ENCODE measurements at regions not wholly inside any gene's neighbourhood (a gene's known extent, or its start where the extent isn't known, plus 50 kb on each side); places are given as distances from the start of the nearest gene placed in this dataset.

DNA sequence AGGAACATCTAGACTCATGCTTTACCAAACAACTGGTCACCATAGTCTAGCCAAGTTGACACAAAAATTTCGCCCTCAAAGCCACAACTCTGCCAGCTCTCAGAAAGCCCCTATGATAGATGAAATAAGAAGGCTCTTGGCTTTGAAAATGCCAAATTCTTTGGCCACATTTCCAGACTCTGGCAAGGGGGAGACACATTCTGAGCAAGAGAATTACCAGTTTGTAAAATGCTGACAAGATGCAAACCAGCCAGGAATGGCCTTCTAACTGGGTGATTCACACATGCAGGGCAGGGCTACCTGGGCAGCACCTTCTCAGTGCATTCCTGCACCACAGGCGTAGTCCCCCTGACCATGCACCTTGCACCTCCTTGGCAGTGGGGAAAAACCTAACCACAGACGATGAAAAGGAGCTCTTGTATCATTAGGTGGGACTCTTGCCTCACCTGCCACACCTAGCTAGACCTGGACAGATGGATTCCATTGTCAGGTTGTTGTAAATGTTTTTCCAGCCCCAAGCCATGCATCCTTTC is 77.4 kb upstream of the CPEB2 start (continued):
- TF ChIP-seq, protein P1, sequence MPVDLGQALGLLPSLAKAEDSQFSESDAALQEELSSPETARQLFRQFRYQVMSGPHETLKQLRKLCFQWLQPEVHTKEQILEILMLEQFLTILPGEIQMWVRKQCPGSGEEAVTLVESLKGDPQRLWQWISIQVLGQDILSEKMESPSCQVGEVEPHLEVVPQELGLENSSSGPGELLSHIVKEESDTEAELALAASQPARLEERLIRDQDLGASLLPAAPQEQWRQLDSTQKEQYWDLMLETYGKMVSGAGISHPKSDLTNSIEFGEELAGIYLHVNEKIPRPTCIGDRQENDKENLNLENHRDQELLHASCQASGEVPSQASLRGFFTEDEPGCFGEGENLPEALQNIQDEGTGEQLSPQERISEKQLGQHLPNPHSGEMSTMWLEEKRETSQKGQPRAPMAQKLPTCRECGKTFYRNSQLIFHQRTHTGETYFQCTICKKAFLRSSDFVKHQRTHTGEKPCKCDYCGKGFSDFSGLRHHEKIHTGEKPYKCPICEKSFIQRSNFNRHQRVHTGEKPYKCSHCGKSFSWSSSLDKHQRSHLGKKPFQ (tag by site-specific recombination; IDR thresholded peaks at IDR 0.05), result no peak
- no peak for TF ChIP-seq ZBTB26 (tag by site-specific recombination; optimal IDR thresholded peaks at IDR 0.05)
- TF ChIP-seq, protein P2, sequence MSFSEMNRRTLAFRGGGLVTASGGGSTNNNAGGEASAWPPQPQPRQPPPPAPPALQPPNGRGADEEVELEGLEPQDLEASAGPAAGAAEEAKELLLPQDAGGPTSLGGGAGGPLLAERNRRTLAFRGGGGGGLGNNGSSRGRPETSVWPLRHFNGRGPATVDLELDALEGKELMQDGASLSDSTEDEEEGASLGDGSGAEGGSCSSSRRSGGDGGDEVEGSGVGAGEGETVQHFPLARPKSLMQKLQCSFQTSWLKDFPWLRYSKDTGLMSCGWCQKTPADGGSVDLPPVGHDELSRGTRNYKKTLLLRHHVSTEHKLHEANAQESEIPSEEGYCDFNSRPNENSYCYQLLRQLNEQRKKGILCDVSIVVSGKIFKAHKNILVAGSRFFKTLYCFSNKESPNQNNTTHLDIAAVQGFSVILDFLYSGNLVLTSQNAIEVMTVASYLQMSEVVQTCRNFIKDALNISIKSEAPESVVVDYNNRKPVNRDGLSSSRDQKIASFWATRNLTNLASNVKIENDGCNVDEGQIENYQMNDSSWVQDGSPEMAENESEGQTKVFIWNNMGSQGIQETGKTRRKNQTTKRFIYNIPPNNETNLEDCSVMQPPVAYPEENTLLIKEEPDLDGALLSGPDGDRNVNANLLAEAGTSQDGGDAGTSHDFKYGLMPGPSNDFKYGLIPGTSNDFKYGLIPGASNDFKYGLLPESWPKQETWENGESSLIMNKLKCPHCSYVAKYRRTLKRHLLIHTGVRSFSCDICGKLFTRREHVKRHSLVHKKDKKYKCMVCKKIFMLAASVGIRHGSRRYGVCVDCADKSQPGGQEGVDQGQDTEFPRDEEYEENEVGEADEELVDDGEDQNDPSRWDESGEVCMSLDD (tag by site-specific recombination; IDR thresholded peaks at IDR 0.05), result no peak
- no peak for TF ChIP-seq ZNF513 (tag by site-specific recombination; IDR thresholded peaks at IDR 0.05)

DNA sequence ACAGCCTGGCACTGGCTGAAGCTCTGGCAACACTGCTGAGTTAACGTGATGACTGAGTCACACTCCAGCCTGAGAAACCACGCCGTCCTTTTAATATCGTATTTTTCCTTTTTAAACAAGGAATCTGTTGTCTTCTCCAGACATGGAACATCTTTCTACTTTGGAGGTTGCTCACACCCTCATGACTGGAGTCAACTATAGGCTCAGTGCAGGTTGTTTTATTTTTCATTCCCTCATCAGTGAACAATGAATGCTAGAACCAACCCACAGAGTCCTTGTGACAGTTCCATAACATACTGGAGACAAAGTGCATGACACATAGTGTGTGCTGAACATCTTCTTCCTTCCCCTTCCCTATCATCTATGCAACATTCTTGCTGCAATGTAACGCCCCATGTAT is 76.8 kb upstream of the CPEB2 start:
- H3K4me3 ChIP-seq (ENCODE audit: low read depth, low read length), result no peak overlapping the region
- H3K9me3 ChIP-seq (ENCODE audit: control insufficient read depth, insufficient read depth, low read depth, low read length), result no peaks in the 10 kb centered on the region
- TF ChIP-seq, protein P3, sequence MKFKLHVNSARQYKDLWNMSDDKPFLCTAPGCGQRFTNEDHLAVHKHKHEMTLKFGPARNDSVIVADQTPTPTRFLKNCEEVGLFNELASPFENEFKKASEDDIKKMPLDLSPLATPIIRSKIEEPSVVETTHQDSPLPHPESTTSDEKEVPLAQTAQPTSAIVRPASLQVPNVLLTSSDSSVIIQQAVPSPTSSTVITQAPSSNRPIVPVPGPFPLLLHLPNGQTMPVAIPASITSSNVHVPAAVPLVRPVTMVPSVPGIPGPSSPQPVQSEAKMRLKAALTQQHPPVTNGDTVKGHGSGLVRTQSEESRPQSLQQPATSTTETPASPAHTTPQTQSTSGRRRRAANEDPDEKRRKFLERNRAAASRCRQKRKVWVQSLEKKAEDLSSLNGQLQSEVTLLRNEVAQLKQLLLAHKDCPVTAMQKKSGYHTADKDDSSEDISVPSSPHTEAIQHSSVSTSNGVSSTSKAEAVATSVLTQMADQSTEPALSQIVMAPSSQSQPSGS (tag by site-specific recombination; IDR thresholded peaks at IDR 0.05; ENCODE audit: low read depth), result no peak
- TF ChIP-seq ZNF132 (tag by site-specific recombination; IDR thresholded peaks at IDR 0.05; ENCODE audit: borderline replicate concordance), result no peak
- TF ChIP-seq ZNF555 (tag by site-specific recombination; conservative IDR thresholded peaks at IDR 0.05), result no peak
- no peak for TF ChIP-seq ZNF518A (tag by site-specific recombination; conservative IDR thresholded peaks at IDR 0.05; ENCODE audit: low read depth)
- no peak for TF ChIP-seq ZNF501 (tag by site-specific recombination; IDR thresholded peaks at IDR 0.05)
- no peak for TF ChIP-seq ZNF433 (tag by site-specific recombination; IDR thresholded peaks at IDR 0.05; ENCODE audit: low read depth)
- no peak for TF ChIP-seq ZNF792 (tag by site-specific recombination; IDR thresholded peaks at IDR 0.05)
- no peak for TF ChIP-seq ZNF292 (tag by site-specific recombination; IDR thresholded peaks at IDR 0.05; ENCODE audit: borderline replicate concordance, low read depth)
- TF ChIP-seq ZNF623 (tag by site-specific recombination; IDR thresholded peaks at IDR 0.05), result no peak
- no peak for TF ChIP-seq ZIC2 (tag by site-specific recombination; IDR thresholded peaks at IDR 0.05)
- TF ChIP-seq ZNF114 (tag by site-specific recombination; IDR thresholded peaks at IDR 0.05), result no peak
- no peak for TF ChIP-seq ZNF274 (IDR thresholded peaks at IDR 0.05; ENCODE audit: low read length)
- TF ChIP-seq ZNF274 (tag by site-specific recombination; IDR thresholded peaks at IDR 0.05; ENCODE audit: borderline replicate concordance), result no peak
- TF ChIP-seq BCL6B (tag by site-specific recombination; IDR thresholded peaks at IDR 0.05), result no peak
- no peak for TF ChIP-seq HOXA7 (CRISPR knock-in tag; IDR thresholded peaks at IDR 0.05; ENCODE audit: borderline replicate concordance)
- H3K27ac ChIP-seq (ENCODE audit: extremely low read depth, low read depth, low read length), result no peak overlapping the region
- POLR2A ChIA-PET, result no interaction called here
- CTCF ChIA-PET, result no interaction called here
- no peaks in the 10 kb centered on the region for H3K4me1 ChIP-seq (ENCODE audit: control insufficient read depth, insufficient read depth, low read length)
- no peaks in the 10 kb centered on the region for H3K36me3 ChIP-seq (ENCODE audit: control insufficient read depth in 2 of 2, insufficient read depth in 1 of 2, low read length in 2 of 2)

Measured in HEK293 (cell line).